SU-DHL-6 (cell line): ENCODE measurements at regions not wholly inside any gene's neighbourhood (a gene's known extent, or its start where the extent isn't known, plus 50 kb on each side); places are given as distances from the start of the nearest gene placed in this dataset.

Source experiments
- EZH2phosphoT487 ChIP-seq: fragments of 200-600 bp; sonication (generic), shearing (Covaris generic); conservative IDR thresholded peaks from 2 replicates; pipeline ENCODE4 v1.6.1; 2018; ENCODE audit warnings: mild to moderate bottlenecking, antibody characterized with exemption, low read length, moderate library complexity, mixed read lengths
- TF ChIP-seq, protein P1 (sequence below): fragments of 200-600 bp; sonication (generic); IDR thresholded peaks from one replicate; pipeline ENCODE4 v1.5.1; 2017; ENCODE audit warnings: antibody characterized with exemption, mild to moderate bottlenecking, low read length, moderate library complexity; ENCODE audit not compliant: insufficient read depth, poor library complexity, severe bottlenecking

DNA sequence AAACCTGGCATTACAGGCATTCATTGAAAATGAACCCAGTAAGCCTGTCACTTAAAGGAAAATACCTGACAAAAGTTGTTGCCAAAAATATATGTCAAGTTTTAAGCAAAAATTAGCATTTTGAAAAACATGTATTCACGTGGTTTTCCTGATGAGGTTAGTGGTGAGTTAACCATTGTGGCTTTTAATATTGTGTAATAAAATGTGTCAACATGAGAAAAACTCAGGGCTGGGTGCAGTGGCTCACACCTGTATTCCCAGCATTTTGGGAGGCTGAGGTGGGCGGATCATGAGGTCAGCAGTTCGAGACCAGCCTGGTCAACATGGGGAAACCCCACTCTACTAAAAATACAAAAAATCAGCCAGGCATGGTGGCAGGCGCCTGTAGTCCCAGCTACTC, 731.4 kb downstream of the KCNT2 start:
- TF ChIP-seq, protein P1, sequence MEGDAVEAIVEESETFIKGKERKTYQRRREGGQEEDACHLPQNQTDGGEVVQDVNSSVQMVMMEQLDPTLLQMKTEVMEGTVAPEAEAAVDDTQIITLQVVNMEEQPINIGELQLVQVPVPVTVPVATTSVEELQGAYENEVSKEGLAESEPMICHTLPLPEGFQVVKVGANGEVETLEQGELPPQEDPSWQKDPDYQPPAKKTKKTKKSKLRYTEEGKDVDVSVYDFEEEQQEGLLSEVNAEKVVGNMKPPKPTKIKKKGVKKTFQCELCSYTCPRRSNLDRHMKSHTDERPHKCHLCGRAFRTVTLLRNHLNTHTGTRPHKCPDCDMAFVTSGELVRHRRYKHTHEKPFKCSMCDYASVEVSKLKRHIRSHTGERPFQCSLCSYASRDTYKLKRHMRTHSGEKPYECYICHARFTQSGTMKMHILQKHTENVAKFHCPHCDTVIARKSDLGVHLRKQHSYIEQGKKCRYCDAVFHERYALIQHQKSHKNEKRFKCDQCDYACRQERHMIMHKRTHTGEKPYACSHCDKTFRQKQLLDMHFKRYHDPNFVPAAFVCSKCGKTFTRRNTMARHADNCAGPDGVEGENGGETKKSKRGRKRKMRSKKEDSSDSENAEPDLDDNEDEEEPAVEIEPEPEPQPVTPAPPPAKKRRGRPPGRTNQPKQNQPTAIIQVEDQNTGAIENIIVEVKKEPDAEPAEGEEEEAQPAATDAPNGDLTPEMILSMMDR, result no peak
- no peak for TF ChIP-seq EZH2phosphoT487
